ENCODE measurements at regions not wholly inside any gene's neighbourhood (a gene's known extent, or its start where the extent isn't known, plus 50 kb on each side); places are given as distances from the start of the nearest gene placed in this dataset.

GRCh38 chr11:71120471-71120896 lies 131.9 kb downstream of the SHANK2 start:
- no peaks in the 10 kb centered on the region for H3K9me2 ChIP-seq (replicated peaks; ENCODE audit: control insufficient read depth, low read length)
- H4K20me1 ChIP-seq (ENCODE audit: control insufficient read depth, insufficient read depth, low read depth, low read length) = no peaks in the 10 kb centered on the region
- no peaks in the 10 kb centered on the region for H3K9me3 ChIP-seq (ENCODE audit: control insufficient read depth, insufficient read depth, low read length)
- no peaks in the 10 kb centered on the region for H3K27me3 ChIP-seq (ENCODE audit: control insufficient read depth, low read length)
- H3K79me2 ChIP-seq (ENCODE audit: control insufficient read depth, low read length) = no peaks in the 10 kb centered on the region
- H3K4me3 ChIP-seq (ENCODE audit: low read length) = no peak overlapping the region
- H3K27ac ChIP-seq (ENCODE audit: low read depth, low read length) = no peak overlapping the region
- TF ChIP-seq, protein P1, sequence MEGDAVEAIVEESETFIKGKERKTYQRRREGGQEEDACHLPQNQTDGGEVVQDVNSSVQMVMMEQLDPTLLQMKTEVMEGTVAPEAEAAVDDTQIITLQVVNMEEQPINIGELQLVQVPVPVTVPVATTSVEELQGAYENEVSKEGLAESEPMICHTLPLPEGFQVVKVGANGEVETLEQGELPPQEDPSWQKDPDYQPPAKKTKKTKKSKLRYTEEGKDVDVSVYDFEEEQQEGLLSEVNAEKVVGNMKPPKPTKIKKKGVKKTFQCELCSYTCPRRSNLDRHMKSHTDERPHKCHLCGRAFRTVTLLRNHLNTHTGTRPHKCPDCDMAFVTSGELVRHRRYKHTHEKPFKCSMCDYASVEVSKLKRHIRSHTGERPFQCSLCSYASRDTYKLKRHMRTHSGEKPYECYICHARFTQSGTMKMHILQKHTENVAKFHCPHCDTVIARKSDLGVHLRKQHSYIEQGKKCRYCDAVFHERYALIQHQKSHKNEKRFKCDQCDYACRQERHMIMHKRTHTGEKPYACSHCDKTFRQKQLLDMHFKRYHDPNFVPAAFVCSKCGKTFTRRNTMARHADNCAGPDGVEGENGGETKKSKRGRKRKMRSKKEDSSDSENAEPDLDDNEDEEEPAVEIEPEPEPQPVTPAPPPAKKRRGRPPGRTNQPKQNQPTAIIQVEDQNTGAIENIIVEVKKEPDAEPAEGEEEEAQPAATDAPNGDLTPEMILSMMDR (IDR thresholded peaks at IDR 0.05; ENCODE audit: low read depth, low read length, poor library complexity, severe bottlenecking) = peak; percentile 56
- TF ChIP-seq EZH2phosphoT487 (IDR thresholded peaks at IDR 0.05; ENCODE audit: borderline replicate concordance, low read length) = no peak
- no peaks in the 10 kb centered on the region for H3F3A ChIP-seq (ENCODE audit: control insufficient read depth, insufficient read depth)
- no peaks in the 10 kb centered on the region for H3K36me3 ChIP-seq (ENCODE audit: control insufficient read depth, low read length)
- no peak overlapping the region for H3K4me2 ChIP-seq (ENCODE audit: low read length)
- H3K4me1 ChIP-seq (ENCODE audit: control insufficient read depth, low read length) = no peaks in the 10 kb centered on the region

DNA sequence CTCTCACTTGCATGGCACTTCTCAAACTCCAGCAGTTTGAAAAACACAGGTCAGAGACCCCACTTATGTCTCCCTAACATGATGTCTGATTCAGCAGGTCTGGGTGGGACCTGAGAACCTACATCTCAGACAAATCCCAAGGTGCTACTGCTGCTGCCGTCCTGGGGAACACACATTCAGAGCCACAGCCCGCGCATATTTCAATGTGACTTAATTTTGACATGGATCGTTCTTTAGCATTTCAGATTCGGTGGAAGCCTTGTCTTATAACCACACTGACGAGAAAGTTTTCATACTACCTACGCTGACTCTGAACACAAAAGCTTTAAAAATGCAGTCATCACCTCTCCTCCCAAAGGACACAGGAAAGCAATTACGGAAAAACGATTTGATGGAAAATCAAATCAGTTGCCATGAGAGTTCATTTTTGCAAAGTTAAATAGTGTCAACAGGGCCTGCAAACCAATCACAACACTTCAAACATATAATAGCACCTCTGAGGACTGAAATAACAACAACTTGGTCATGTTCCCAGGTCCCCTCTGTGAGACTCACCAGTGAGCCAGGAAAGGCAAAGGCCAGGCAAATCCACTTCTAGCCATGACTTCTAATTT lies 132.6 kb downstream of the SHANK2 start:
- no peaks in the 10 kb centered on the region for H3K79me2 ChIP-seq (ENCODE audit: control insufficient read depth, low read length)
- no peak overlapping the region for H3K27ac ChIP-seq (ENCODE audit: low read depth, low read length)
- H3K27me3 ChIP-seq (ENCODE audit: control insufficient read depth, low read length) = no peaks in the 10 kb centered on the region

DNA sequence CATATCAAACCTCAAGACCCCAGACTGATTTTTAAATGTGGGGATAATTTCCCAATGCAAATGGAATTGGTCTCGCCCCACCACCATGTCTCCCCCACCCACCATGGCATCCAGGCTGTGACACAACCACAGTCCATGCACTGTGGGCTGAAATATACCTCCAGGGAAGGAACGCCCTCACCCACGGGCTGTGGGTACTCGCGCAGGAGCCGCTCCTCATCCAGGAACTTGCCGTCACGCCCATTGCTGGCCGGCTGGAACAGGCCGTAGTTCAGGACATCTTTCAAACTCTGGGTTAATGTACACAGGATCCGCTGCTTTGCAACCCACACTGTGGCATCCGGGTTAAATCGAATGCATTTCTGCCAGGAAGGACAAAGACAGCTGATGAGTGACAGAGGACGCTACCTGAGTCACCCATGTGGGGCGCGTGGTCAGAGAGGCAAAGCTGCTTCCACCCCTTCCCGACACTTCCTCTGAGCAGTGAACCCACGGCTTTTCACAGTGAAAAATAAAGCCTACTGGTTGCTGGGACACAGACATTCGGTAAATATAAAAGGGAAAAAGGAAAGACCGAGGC lies 133.6 kb downstream of the SHANK2 start:
- Histone ChIP-seq H3K4me2 (ENCODE audit: low read length) (no peak overlapping the region), H3K36me3 (ENCODE audit: control insufficient read depth, low read length) (no peaks in the 10 kb centered on the region), H4K20me1 (ENCODE audit: control insufficient read depth, insufficient read depth, low read depth, low read length) (no peaks in the 10 kb centered on the region), H3K27me3 (ENCODE audit: control insufficient read depth, low read length) (peaks cover 2% of the 10 kb centered on the region; the same call in 1 of the 2 replicates), H3K27ac (ENCODE audit: low read depth, low read length) (no peak overlapping the region), H3K9me3 (ENCODE audit: control insufficient read depth, insufficient read depth, low read length) (no peaks in the 10 kb centered on the region), H3K9me2 (replicated peaks; ENCODE audit: control insufficient read depth, low read length) (no peaks in the 10 kb centered on the region), H3K79me2 (ENCODE audit: control insufficient read depth, low read length) (no peaks in the 10 kb centered on the region), H3F3A (ENCODE audit: control insufficient read depth, insufficient read depth) (no peaks in the 10 kb centered on the region), H3K4me1 (ENCODE audit: control insufficient read depth, low read length) (no peaks in the 10 kb centered on the region), H3K4me3 (ENCODE audit: low read length) (no peak overlapping the region)
- TF ChIP-seq EZH2phosphoT487 (IDR thresholded peaks at IDR 0.05; ENCODE audit: borderline replicate concordance, low read length) = no peak
- TF ChIP-seq, protein P1 (IDR thresholded peaks at IDR 0.05; ENCODE audit: low read depth, low read length, poor library complexity, severe bottlenecking) = no peak

More for the DNA sequence above, 132.6 kb downstream of the SHANK2 start:
- Histone ChIP-seq H3F3A (ENCODE audit: control insufficient read depth, insufficient read depth) (no peaks in the 10 kb centered on the region), H3K9me2 (replicated peaks; ENCODE audit: control insufficient read depth, low read length) (no peaks in the 10 kb centered on the region), H3K4me3 (ENCODE audit: low read length) (no peak overlapping the region), H3K36me3 (ENCODE audit: control insufficient read depth, low read length) (no peaks in the 10 kb centered on the region), H3K4me1 (ENCODE audit: control insufficient read depth, low read length) (no peaks in the 10 kb centered on the region), H4K20me1 (ENCODE audit: control insufficient read depth, insufficient read depth, low read depth, low read length) (no peaks in the 10 kb centered on the region), H3K4me2 (ENCODE audit: low read length) (no peak overlapping the region), H3K9me3 (ENCODE audit: control insufficient read depth, insufficient read depth, low read length) (no peaks in the 10 kb centered on the region)
- TF ChIP-seq, protein P1 (IDR thresholded peaks at IDR 0.05; ENCODE audit: low read depth, low read length, poor library complexity, severe bottlenecking) = no peak
- TF ChIP-seq EZH2phosphoT487 (IDR thresholded peaks at IDR 0.05; ENCODE audit: borderline replicate concordance, low read length) = no peak

Data from DOHH2 (cell line).